CD14-positive monocyte (primary cell): ENCODE measurements at regions not wholly inside any gene's neighbourhood (a gene's known extent, or its start where the extent isn't known, plus 50 kb on each side); places are given as distances from the start of the nearest gene placed in this dataset.
"Not testable (repeated sequence)": the region's sequence is repeated elsewhere in the genome, so short reads cannot be mapped to it uniquely, and the experiment has no call there.

ENCODE experiments used
- DNase-seq, 3 donors: peaks; one replicate each; pipeline ENCODE4 v3.0.0-alpha.2; 2011 to 2022
- H2AFZ ChIP-seq: 2 replicates; pipeline ENCODE4 v1.6.0; 2012; ENCODE audit warnings: mild to moderate bottlenecking, low read depth, low read length, inconsistent platforms; ENCODE audit not compliant: insufficient read depth, poor library complexity, severe bottlenecking
- H3K27ac ChIP-seq, 2 donors: 1 replicate in 1 of 2; 2 replicates in 1 of 2; pipeline ENCODE4 v1.5.1; 2012 to 2013; ENCODE audit warnings: low read length in 2 of 2, control low read depth in 1 of 2, inconsistent platforms in 1 of 2, low read depth in 1 of 2, mild to moderate bottlenecking in 1 of 2
- H3K27me3 ChIP-seq, 2 donors: one replicate each; pipeline versions ENCODE4 v1.6.0 to v1.6.1; 2011 to 2013; ENCODE audit warnings: low read length in 2 of 2; ENCODE audit not compliant: control insufficient read depth in 2 of 2, insufficient read depth in 2 of 2
- H3K36me3 ChIP-seq, 2 donors: replicated peaks in 1 of 2; 1 replicate in 1 of 2; 2 replicates in 1 of 2; pipeline versions ENCODE4 v1.5.1 to v1.6.1; 2012 to 2013; ENCODE audit warnings: low read length in 2 of 2, control low read depth in 1 of 2, inconsistent platforms in 1 of 2, mild to moderate bottlenecking in 1 of 2; ENCODE audit not compliant: insufficient read depth in 2 of 2, control insufficient read depth in 1 of 2
- H3K4me1 ChIP-seq, 2 donors: 1 replicate in 1 of 2; 2 replicates in 1 of 2; pipeline versions ENCODE4 v1.5.1 to v1.6.1; 2012 to 2013; ENCODE audit warnings: low read length in 2 of 2, control low read depth in 1 of 2, inconsistent platforms in 1 of 2, mild to moderate bottlenecking in 1 of 2, moderate library complexity in 1 of 2; ENCODE audit not compliant: insufficient read depth in 2 of 2, control insufficient read depth in 1 of 2
- H3K4me2 ChIP-seq: replicated peaks from 2 replicates; pipeline ENCODE3; 2012; ENCODE audit warnings: low read length, moderate library complexity, mild to moderate bottlenecking; ENCODE audit not compliant: poor library complexity, severe bottlenecking; ENCODE audit errors: extremely low read depth
- H3K4me3 ChIP-seq, 3 experiments: fragments of 200-600 bp in 1 of 3; sonication (generic) in 1 of 3; replicated peaks in 1 of 3; 1 replicate in 2 of 3; 2 replicates in 1 of 3; pipeline ENCODE4 v1.5.1; 2011 to 2013; ENCODE audit warnings: low read length in 3 of 3, mild to moderate bottlenecking in 3 of 3, control low read depth in 2 of 3, low read depth in 2 of 3, inconsistent platforms in 1 of 3, moderate library complexity in 1 of 3
- H3K79me2 ChIP-seq: 2 replicates; pipeline ENCODE4 v1.6.0; 2012; ENCODE audit warnings: mild to moderate bottlenecking, control low read depth, inconsistent platforms, low read length, moderate library complexity; ENCODE audit not compliant: insufficient read depth
- H3K9ac ChIP-seq: 2 replicates; pipeline ENCODE4 v1.6.0; 2017; ENCODE audit warnings: low read length, mild to moderate bottlenecking; ENCODE audit not compliant: insufficient read depth, poor library complexity, severe bottlenecking
- H3K9me3 ChIP-seq, 2 donors: replicated peaks in 1 of 2; 1 replicate in 1 of 2; 2 replicates in 1 of 2; pipeline versions ENCODE4 v1.5.1 to v1.6.1; 2012 to 2013; ENCODE audit warnings: low read length in 2 of 2, control low read depth in 1 of 2; ENCODE audit not compliant: control insufficient read depth in 1 of 2, insufficient read depth in 1 of 2
- H4K20me1 ChIP-seq: 2 replicates; pipeline ENCODE4 v1.6.0; 2012; ENCODE audit warnings: mild to moderate bottlenecking, low read length, control low read depth, moderate library complexity; ENCODE audit not compliant: insufficient read depth
- H3K27ac Mint-ChIP-seq, 7 donors: one replicate each; pipeline ENCODE4 v1.8.0; 2020; ENCODE audit warnings: mild to moderate bottlenecking in 7 of 7, mixed read lengths in 7 of 7, moderate library complexity in 6 of 7, inconsistent platforms in 2 of 7
- H3K27me3 Mint-ChIP-seq, 3 donors: one replicate each; pipeline ENCODE4 v1.8.0; 2021 to 2022; ENCODE audit warnings: low read depth in 3 of 3, mild to moderate bottlenecking in 3 of 3, mixed read lengths in 3 of 3, moderate library complexity in 3 of 3, inconsistent platforms in 1 of 3
- H3K36me3 Mint-ChIP-seq, 2 donors: one replicate each; pipeline ENCODE4 v1.8.0; 2020; ENCODE audit warnings: mixed read lengths in 2 of 2, inconsistent platforms in 1 of 2, mild to moderate bottlenecking in 1 of 2
- H3K4me1 Mint-ChIP-seq: one replicate; pipeline ENCODE4 v1.8.0; 2020; ENCODE audit warnings: mild to moderate bottlenecking, mixed read lengths
- H3K4me3 Mint-ChIP-seq, 2 donors: one replicate each; pipeline ENCODE4 v1.8.0; 2020; ENCODE audit warnings: mild to moderate bottlenecking in 2 of 2, mixed read lengths in 2 of 2, moderate library complexity in 1 of 2
- H3K9me3 Mint-ChIP-seq, 7 donors: one replicate each; pipeline ENCODE4 v1.8.0; 2020 to 2022; ENCODE audit warnings: mixed read lengths in 7 of 7, mild to moderate bottlenecking in 6 of 7, moderate library complexity in 6 of 7, inconsistent platforms in 2 of 7
- CTCF ChIP-seq: fragments of 200-600 bp; IDR thresholded peaks from one replicate; pipeline ENCODE4 v1.8.0; 2022; ENCODE audit warnings: antibody characterized with exemption, mild to moderate bottlenecking
- WGBS: methylation state at CpG from one replicate; pipeline ENCODE4 v1.1.5; 2013; ENCODE audit warnings: missing lambda C conversion rate; ENCODE audit not compliant: insufficient coverage; 5-methylcytosine and 5-hydroxymethylcytosine counted together
- intact Hi-C, 2 donors: fragments of 100-400 bp; cut with micrococcal nuclease; formaldehyde crosslinking; loops; one replicate each; pipeline versions ENCODE4 v1.15.0 to v1.15.1; 2023

- 0% methylated on average over 1 of the region's 5 CpGs for WGBS
- H3K4me2 ChIP-seq, result no peak overlapping the region
- H4K20me1 ChIP-seq, result no peaks in the 10 kb centered on the region
- H3K36me3 Mint-ChIP-seq, result no peaks in the 10 kb centered on the region
- H3K9me3 ChIP-seq, result peaks cover 3 to 15% of the 10 kb centered on the region in 2 donors
- H3K27me3 ChIP-seq, result no peaks in the 10 kb centered on the region
- H2AFZ ChIP-seq, result no peak overlapping the region
- H3K4me1 ChIP-seq, result no peaks in the 10 kb centered on the region
- intact Hi-C loops, result no loop called here
- peaks cover 4 to 10% (median 8%) of the 10 kb centered on the region in 7 donors for H3K9me3 Mint-ChIP-seq
- TF ChIP-seq CTCF, result no peak
- H3K9ac ChIP-seq, result no peak overlapping the region
- no peak overlapping the region for H3K27ac Mint-ChIP-seq
- H3K4me3 Mint-ChIP-seq, result no peak overlapping the region
- no peaks in the 10 kb centered on the region for H3K36me3 ChIP-seq
- no peak overlapping the region for H3K4me3 ChIP-seq
- no peak for DNase-seq
- H3K27me3 Mint-ChIP-seq, result no peaks in the 10 kb centered on the region
- no peak overlapping the region for H3K27ac ChIP-seq
- H3K4me1 Mint-ChIP-seq, result no peaks in the 10 kb centered on the region
- H3K79me2 ChIP-seq, result no peaks in the 10 kb centered on the region
Observed at GRCh38 chr1:194361374-194362131, 1175.1 kb upstream of the B3GALT2 start.

- no peaks in the 10 kb centered on the region for H3K79me2 ChIP-seq
- no peak overlapping the region for H3K4me3 ChIP-seq
- DNase-seq, result no peak
- Mint-ChIP-seq H3K4me1 (no peaks in the 10 kb centered on the region), H3K36me3 (no peaks in the 10 kb centered on the region), H3K4me3 (no peak overlapping the region), H3K27me3 (no peaks in the 10 kb centered on the region), H3K9me3 (peaks cover 5 to 18% (median 8%) of the 10 kb centered on the region in 7 donors), H3K27ac (no peak overlapping the region)
- no peaks in the 10 kb centered on the region for H3K27me3 ChIP-seq
- H3K9ac ChIP-seq, result no peak overlapping the region
- H3K9me3 ChIP-seq, result peaks cover 3 to 24% of the 10 kb centered on the region in 2 donors
- H4K20me1 ChIP-seq, result no peaks in the 10 kb centered on the region
- intact Hi-C loops, result no loop called here
- 96% methylated on average over 26 of the region's 26 CpGs for WGBS
- no peak overlapping the region for H3K4me2 ChIP-seq
- no peak for TF ChIP-seq CTCF
- H3K4me1 ChIP-seq, result no peaks in the 10 kb centered on the region
- H3K27ac ChIP-seq, result no peak overlapping the region
- H3K36me3 ChIP-seq, result no peaks in the 10 kb centered on the region
- no peak overlapping the region for H2AFZ ChIP-seq
Observed at GRCh38 chr1:194358208-194358581, 1171.8 kb upstream of the B3GALT2 start.

GRCh38 chr1:194357573-194358207 lies 1171.3 kb upstream of the B3GALT2 start:
- peaks cover 3 to 24% of the 10 kb centered on the region in 2 donors for H3K9me3 ChIP-seq
- H3K4me1 ChIP-seq, H3K9ac ChIP-seq, H3K4me3 Mint-ChIP-seq, DNase-seq, H3K4me1 Mint-ChIP-seq, H2AFZ ChIP-seq, H3K27ac ChIP-seq, H3K79me2 ChIP-seq, H3K27me3 ChIP-seq, H3K27ac Mint-ChIP-seq, intact Hi-C loops, H3K27me3 Mint-ChIP-seq, H3K36me3 ChIP-seq, H3K36me3 Mint-ChIP-seq, H3K4me3 ChIP-seq, H3K4me2 ChIP-seq, H4K20me1 ChIP-seq: not testable (repeated sequence)
- 93% methylated on average over 20 of the region's 25 CpGs for WGBS
- peaks cover 5 to 21% (median 10%) of the 10 kb centered on the region in 7 donors for H3K9me3 Mint-ChIP-seq
